GM11168 (cell line): ENCODE measurements at regions not wholly inside any gene's neighbourhood (a gene's known extent, or its start where the extent isn't known, plus 50 kb on each side); places are given as distances from the start of the nearest gene placed in this dataset.

ENCODE experiments used
- in situ Hi-C: fragments of 300-500 bp; cut with MboI; formaldehyde crosslinking; loops from one replicate; pipeline ENCODE4 v1.12.0; 2022; ENCODE audit warnings: low sequenced_read_pairs; ENCODE audit not compliant: unreplicated experiment

GRCh38 chr10:3895045-3895631 is 110.1 kb upstream of the KLF6 start:
- in situ Hi-C loops, result no loop called here

GRCh38 chr10:3893901-3894563 is 109.0 kb upstream of the KLF6 start:
- in situ Hi-C loops, result no loop called here

- in situ Hi-C loops, result no loop called here
These were observed 107.7 kb upstream of the KLF6 start for GRCh38 chr10:3892440-3893425.

- in situ Hi-C loops, result no loop called here
These were observed 106.4 kb upstream of the KLF6 start for GRCh38 chr10:3891396-3891795.

- in situ Hi-C loops, result no loop called here
These were observed 105.8 kb upstream of the KLF6 start for GRCh38 chr10:3890602-3891352.

GRCh38 chr10:3889961-3890522 is 105.0 kb upstream of the KLF6 start:
- in situ Hi-C loops, result no loop called here

- in situ Hi-C loops, result no loop called here
These were observed 103.0 kb upstream of the KLF6 start for GRCh38 chr10:3887885-3888476.

GRCh38 chr10:3887404-3887803 is 102.4 kb upstream of the KLF6 start:
- in situ Hi-C loops, result no loop called here

- in situ Hi-C loops, result no loop called here
These were observed 101.7 kb upstream of the KLF6 start for GRCh38 chr10:3886641-3887251.

- in situ Hi-C loops, result no loop called here
These were observed 101.2 kb upstream of the KLF6 start for GRCh38 chr10:3886191-3886590.

- in situ Hi-C loops, result no loop called here
These were observed 97.8 kb upstream of the KLF6 start for GRCh38 chr10:3882855-3883254.

- in situ Hi-C loops, result no loop called here
These were observed 96.6 kb upstream of the KLF6 start for GRCh38 chr10:3881622-3882021.

- in situ Hi-C loops, result no loop called here
These were observed 94.1 kb upstream of the KLF6 start for GRCh38 chr10:3879073-3879472.

GRCh38 chr10:3877211-3878000 is 92.4 kb upstream of the KLF6 start:
- in situ Hi-C loops, result no loop called here

- in situ Hi-C loops, result no loop called here
These were observed 91.4 kb upstream of the KLF6 start for GRCh38 chr10:3876350-3876962.

GRCh38 chr10:3875842-3876235 is 90.8 kb upstream of the KLF6 start:
- in situ Hi-C loops, result no loop called here

GRCh38 chr10:3874990-3875841 is 90.2 kb upstream of the KLF6 start:
- in situ Hi-C loops, result no loop called here
